ENCODE measurements at regions not wholly inside any gene's neighbourhood (a gene's known extent, or its start where the extent isn't known, plus 50 kb on each side); places are given as distances from the start of the nearest gene placed in this dataset.

GRCh38 chr4:24243641-24244040, 340.7 kb downstream of the DHX15 start (continued):
- no peak for TF ChIP-seq CTCF (IDR thresholded peaks at IDR 0.05; ENCODE audit: low read depth, low read length, missing input control)

DNA sequence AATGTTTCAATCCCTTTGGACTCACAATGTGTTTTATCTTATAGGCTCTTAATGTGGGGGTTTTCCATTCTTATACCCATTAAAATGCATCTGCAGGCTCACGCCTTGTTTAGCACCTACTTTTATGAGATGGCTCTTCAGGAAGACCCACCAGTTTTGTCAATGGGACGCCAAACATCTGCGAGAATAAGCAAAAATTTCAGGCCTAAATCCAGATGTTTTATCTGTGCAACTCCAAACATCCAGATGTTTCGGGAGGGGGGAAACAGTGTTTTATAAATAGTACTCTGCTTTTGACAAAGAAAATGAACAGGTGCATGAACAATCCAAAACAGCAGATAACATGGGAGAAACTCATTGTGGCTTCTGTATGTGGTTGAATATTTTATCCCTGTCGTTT, 342.8 kb downstream of the DHX15 start:
- TF ChIP-seq, protein P1, sequence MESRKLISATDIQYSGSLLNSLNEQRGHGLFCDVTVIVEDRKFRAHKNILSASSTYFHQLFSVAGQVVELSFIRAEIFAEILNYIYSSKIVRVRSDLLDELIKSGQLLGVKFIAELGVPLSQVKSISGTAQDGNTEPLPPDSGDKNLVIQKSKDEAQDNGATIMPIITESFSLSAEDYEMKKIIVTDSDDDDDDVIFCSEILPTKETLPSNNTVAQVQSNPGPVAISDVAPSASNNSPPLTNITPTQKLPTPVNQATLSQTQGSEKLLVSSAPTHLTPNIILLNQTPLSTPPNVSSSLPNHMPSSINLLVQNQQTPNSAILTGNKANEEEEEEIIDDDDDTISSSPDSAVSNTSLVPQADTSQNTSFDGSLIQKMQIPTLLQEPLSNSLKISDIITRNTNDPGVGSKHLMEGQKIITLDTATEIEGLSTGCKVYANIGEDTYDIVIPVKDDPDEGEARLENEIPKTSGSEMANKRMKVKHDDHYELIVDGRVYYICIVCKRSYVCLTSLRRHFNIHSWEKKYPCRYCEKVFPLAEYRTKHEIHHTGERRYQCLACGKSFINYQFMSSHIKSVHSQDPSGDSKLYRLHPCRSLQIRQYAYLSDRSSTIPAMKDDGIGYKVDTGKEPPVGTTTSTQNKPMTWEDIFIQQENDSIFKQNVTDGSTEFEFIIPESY (IDR thresholded peaks at IDR 0.05) = no peak
- TF ChIP-seq FOXA1 (IDR thresholded peaks at IDR 0.05) = no peak
- TF ChIP-seq NR2F2 (IDR thresholded peaks at IDR 0.05) = no peak
- TF ChIP-seq HNF4A (conservative IDR thresholded peaks at IDR 0.05) = no peak
- TF ChIP-seq, protein P2, sequence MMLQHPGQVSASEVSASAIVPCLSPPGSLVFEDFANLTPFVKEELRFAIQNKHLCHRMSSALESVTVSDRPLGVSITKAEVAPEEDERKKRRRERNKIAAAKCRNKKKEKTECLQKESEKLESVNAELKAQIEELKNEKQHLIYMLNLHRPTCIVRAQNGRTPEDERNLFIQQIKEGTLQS (IDR thresholded peaks at IDR 0.05) = no peak
- TF ChIP-seq YY1 (IDR thresholded peaks at IDR 0.05) = no peak
- no peak for TF ChIP-seq HNF4G (IDR thresholded peaks at IDR 0.05)
- no peak for TF ChIP-seq TAF1 (conservative IDR thresholded peaks at IDR 0.05)
- no peak for TF ChIP-seq RAD21 (IDR thresholded peaks at IDR 0.05)
- no peak for TF ChIP-seq FOXA2 (IDR thresholded peaks at IDR 0.05)
- TF ChIP-seq, protein P3, sequence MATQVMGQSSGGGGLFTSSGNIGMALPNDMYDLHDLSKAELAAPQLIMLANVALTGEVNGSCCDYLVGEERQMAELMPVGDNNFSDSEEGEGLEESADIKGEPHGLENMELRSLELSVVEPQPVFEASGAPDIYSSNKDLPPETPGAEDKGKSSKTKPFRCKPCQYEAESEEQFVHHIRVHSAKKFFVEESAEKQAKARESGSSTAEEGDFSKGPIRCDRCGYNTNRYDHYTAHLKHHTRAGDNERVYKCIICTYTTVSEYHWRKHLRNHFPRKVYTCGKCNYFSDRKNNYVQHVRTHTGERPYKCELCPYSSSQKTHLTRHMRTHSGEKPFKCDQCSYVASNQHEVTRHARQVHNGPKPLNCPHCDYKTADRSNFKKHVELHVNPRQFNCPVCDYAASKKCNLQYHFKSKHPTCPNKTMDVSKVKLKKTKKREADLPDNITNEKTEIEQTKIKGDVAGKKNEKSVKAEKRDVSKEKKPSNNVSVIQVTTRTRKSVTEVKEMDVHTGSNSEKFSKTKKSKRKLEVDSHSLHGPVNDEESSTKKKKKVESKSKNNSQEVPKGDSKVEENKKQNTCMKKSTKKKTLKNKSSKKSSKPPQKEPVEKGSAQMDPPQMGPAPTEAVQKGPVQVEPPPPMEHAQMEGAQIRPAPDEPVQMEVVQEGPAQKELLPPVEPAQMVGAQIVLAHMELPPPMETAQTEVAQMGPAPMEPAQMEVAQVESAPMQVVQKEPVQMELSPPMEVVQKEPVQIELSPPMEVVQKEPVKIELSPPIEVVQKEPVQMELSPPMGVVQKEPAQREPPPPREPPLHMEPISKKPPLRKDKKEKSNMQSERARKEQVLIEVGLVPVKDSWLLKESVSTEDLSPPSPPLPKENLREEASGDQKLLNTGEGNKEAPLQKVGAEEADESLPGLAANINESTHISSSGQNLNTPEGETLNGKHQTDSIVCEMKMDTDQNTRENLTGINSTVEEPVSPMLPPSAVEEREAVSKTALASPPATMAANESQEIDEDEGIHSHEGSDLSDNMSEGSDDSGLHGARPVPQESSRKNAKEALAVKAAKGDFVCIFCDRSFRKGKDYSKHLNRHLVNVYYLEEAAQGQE (IDR thresholded peaks at IDR 0.05) = no peak
- TF ChIP-seq EGR1 (IDR thresholded peaks at IDR 0.05; ENCODE audit: low read depth in 2 of 2) = no peak
- TF ChIP-seq RXRA (IDR thresholded peaks at IDR 0.05) = no peak
- TF ChIP-seq JUND (IDR thresholded peaks at IDR 0.05) = no peak
- no peak for TF ChIP-seq GABPA (IDR thresholded peaks at IDR 0.05 in 1 of 2, conservative IDR thresholded peaks at IDR 0.05 in 1 of 2)
- no peak for TF ChIP-seq CTCF (IDR thresholded peaks at IDR 0.05; ENCODE audit: low read depth, low read length, missing input control)
- TF ChIP-seq, protein P4, sequence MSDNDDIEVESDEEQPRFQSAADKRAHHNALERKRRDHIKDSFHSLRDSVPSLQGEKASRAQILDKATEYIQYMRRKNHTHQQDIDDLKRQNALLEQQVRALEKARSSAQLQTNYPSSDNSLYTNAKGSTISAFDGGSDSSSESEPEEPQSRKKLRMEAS (IDR thresholded peaks at IDR 0.05) = no peak
- no peaks in the 10 kb centered on the region for H3K36me3 ChIP-seq (ENCODE audit: control insufficient read depth in 4 of 4, insufficient read depth in 3 of 4, low read depth in 1 of 4, low read length in 3 of 4)
- WGBS = 91% methylated on average over 5 of the region's 5 CpGs

More for the DNA sequence above, 342.8 kb downstream of the DHX15 start:
- no peak for DNase-seq (ENCODE audit: low spot score)
- H3K4me3 ChIP-seq (ENCODE audit: low read depth in 1 of 3, low read length in 3 of 3) = no peak overlapping the region
- no peak overlapping the region for H3K9ac ChIP-seq (ENCODE audit: low read depth in 1 of 2, low read length in 2 of 2)
- peaks cover 0 to 2% (median 0%) of the 10 kb centered on the region in 4 donors for H3K4me1 ChIP-seq (ENCODE audit: control insufficient read depth in 4 of 4, insufficient read depth in 4 of 4, low read length in 3 of 4)
- H3K27ac ChIP-seq (ENCODE audit: low read depth in 1 of 2, low read length in 2 of 2) = no peak overlapping the region
- no peaks in the 10 kb centered on the region for H3K9me3 ChIP-seq (ENCODE audit: control insufficient read depth in 4 of 4, low read length in 3 of 4)
- H3K27me3 ChIP-seq (ENCODE audit: control insufficient read depth in 4 of 4, insufficient read depth in 4 of 4, low read length in 3 of 4) = no peaks in the 10 kb centered on the region
